T47D (cell line): ENCODE measurements at regions not wholly inside any gene's neighbourhood (a gene's known extent, or its start where the extent isn't known, plus 50 kb on each side); places are given as distances from the start of the nearest gene placed in this dataset.

Source experiments
- DNase-seq, 2 experiments: peaks; one replicate each; pipeline versions ENCODE4 v3.0.0 to v3.0.0-alpha.2; 2011 to 2012; ENCODE audit warnings: low read depth in 1 of 2, low spot score in 1 of 2
- JUND ChIP-seq: IDR thresholded peaks from 2 replicates; pipeline ENCODE4 v1.6.1; 2012; ENCODE audit warnings: low read depth
- in situ Hi-C: cut with HindIII; loops from 2 replicates; pipeline ENCODE4 v1.10.0; 2016; ENCODE audit warnings: low sequenced_read_pairs, low pct_unique_long_range_greater_than_20kb

GRCh38 chr2:187150670-187151069, 297.4 kb downstream of the CALCRL start:
- in situ Hi-C loops = no loop called here
- TF ChIP-seq JUND = no peak
- DNase-seq = no peak

GRCh38 chr2:187148059-187148714, 299.2 kb upstream of the ZSWIM2 start:
- DNase-seq = no peak
- TF ChIP-seq JUND = no peak
- in situ Hi-C loops = no loop called here

- in situ Hi-C loops = no loop called here
- TF ChIP-seq JUND = no peak
- DNase-seq = no peak
Measured at GRCh38 chr2:187143537-187143936, 294.6 kb upstream of the ZSWIM2 start.

- in situ Hi-C loops = no loop called here
- no peak for DNase-seq
- no peak for TF ChIP-seq JUND
Measured at GRCh38 chr2:187139469-187139868, 290.5 kb upstream of the ZSWIM2 start.

GRCh38 chr2:187138265-187138664, 289.3 kb upstream of the ZSWIM2 start:
- no peak for TF ChIP-seq JUND
- in situ Hi-C loops = no loop called here
- peak in 1 of 2 experiments; percentile 48 for DNase-seq

- no peak for TF ChIP-seq JUND
- in situ Hi-C loops = no loop called here
Measured at GRCh38 chr2:187136646-187137045, 287.7 kb upstream of the ZSWIM2 start.

GRCh38 chr2:187134306-187134705, 285.3 kb upstream of the ZSWIM2 start:
- in situ Hi-C loops = no loop called here
- no peak for DNase-seq
- no peak for TF ChIP-seq JUND

More at GRCh38 chr2:187136646-187137045, 287.7 kb upstream of the ZSWIM2 start:
- no peak for DNase-seq

GRCh38 chr2:187129868-187130267, 280.9 kb upstream of the ZSWIM2 start:
- TF ChIP-seq JUND = no peak
- in situ Hi-C loops = no loop called here
- no peak for DNase-seq

GRCh38 chr2:187129306-187129705, 280.3 kb upstream of the ZSWIM2 start:
- no peak for DNase-seq
- in situ Hi-C loops = no loop called here
- no peak for TF ChIP-seq JUND

- TF ChIP-seq JUND = no peak
- in situ Hi-C loops = no loop called here
- no peak for DNase-seq
Measured at GRCh38 chr2:187126247-187127005, 277.5 kb upstream of the ZSWIM2 start.

- no peak for TF ChIP-seq JUND
- in situ Hi-C loops = no loop called here
- DNase-seq = no peak
Measured at GRCh38 chr2:187125318-187125717, 276.3 kb upstream of the ZSWIM2 start.

- no peak for TF ChIP-seq JUND
- DNase-seq = no peak
- in situ Hi-C loops = no loop called here
Measured at GRCh38 chr2:187124529-187124928, 275.6 kb upstream of the ZSWIM2 start.

- in situ Hi-C loops = no loop called here
- no peak for TF ChIP-seq JUND
Measured at GRCh38 chr2:187118331-187119099, 269.5 kb upstream of the ZSWIM2 start.

More at GRCh38 chr2:187118331-187119099, 269.5 kb upstream of the ZSWIM2 start:
- DNase-seq = no peak
